ENCODE measurements at regions not wholly inside any gene's neighbourhood (a gene's known extent, or its start where the extent isn't known, plus 50 kb on each side); places are given as distances from the start of the nearest gene placed in this dataset.

DNA sequence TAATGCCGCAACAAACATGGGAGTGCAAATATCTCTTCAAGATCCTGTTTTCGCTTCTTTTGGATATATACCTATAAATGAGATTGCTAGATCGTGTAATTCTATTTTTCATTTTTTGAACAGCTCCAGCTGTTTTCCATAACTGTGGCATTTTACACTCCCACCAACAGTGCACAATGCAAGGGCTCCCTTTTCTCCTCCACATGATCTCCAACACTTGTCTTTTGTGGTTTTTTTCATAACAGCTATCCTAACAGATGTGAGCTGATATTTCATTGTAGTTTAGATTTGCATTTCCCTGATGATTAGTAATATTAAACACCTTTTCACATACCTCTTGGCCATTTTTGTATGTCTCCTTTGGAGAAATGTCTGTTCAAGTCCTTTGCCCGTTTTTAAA is 58.6 kb upstream of the TJP1 start:
- Histone ChIP-seq H3K36me3 (no peaks in the 10 kb centered on the region), H3K27me3 (no peaks in the 10 kb centered on the region), H3K4me3 (no peak overlapping the region), H3K27ac (no peak overlapping the region), H3K9me3 (ENCODE audit: low read depth) (no peaks in the 10 kb centered on the region), H3K4me1 (ENCODE audit: low read depth) (peaks cover 9% of the 10 kb centered on the region)
- DNase-seq (ENCODE audit: low read depth in 1 of 2, low spot score in 1 of 2) = no peak
- TF ChIP-seq, protein P1, sequence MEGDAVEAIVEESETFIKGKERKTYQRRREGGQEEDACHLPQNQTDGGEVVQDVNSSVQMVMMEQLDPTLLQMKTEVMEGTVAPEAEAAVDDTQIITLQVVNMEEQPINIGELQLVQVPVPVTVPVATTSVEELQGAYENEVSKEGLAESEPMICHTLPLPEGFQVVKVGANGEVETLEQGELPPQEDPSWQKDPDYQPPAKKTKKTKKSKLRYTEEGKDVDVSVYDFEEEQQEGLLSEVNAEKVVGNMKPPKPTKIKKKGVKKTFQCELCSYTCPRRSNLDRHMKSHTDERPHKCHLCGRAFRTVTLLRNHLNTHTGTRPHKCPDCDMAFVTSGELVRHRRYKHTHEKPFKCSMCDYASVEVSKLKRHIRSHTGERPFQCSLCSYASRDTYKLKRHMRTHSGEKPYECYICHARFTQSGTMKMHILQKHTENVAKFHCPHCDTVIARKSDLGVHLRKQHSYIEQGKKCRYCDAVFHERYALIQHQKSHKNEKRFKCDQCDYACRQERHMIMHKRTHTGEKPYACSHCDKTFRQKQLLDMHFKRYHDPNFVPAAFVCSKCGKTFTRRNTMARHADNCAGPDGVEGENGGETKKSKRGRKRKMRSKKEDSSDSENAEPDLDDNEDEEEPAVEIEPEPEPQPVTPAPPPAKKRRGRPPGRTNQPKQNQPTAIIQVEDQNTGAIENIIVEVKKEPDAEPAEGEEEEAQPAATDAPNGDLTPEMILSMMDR (IDR thresholded peaks at IDR 0.05; ENCODE audit: low read depth, low read length) = no peak

DNA sequence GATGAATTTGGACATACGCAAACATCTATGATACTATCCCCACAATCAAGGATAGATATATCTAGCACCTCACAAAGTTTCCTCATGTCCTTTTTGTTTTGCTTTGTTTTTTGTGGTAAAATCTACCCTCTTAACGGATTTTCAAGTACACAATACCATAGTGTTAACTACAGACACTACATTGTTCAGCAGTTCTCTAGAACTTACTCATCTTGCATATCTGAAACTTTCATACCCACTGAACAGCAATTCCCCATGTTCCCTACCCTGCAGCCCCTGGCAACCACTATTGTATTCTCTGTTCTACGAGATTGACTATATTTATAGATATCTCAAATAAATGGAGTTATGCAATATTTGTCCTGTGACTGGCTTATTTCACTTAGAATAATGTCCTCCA is 58.1 kb upstream of the TJP1 start:
- H3K9me3 ChIP-seq (ENCODE audit: low read depth) = no peaks in the 10 kb centered on the region
- TF ChIP-seq, protein P1 (IDR thresholded peaks at IDR 0.05; ENCODE audit: low read depth, low read length) = no peak
- no peaks in the 10 kb centered on the region for H3K27me3 ChIP-seq
- no peaks in the 10 kb centered on the region for H3K36me3 ChIP-seq
- DNase-seq (ENCODE audit: low read depth in 1 of 2, low spot score in 1 of 2) = no peak
- peaks cover 9% of the 10 kb centered on the region for H3K4me1 ChIP-seq (ENCODE audit: low read depth)
- no peak overlapping the region for H3K4me3 ChIP-seq
- H3K27ac ChIP-seq = no peak overlapping the region

DNA sequence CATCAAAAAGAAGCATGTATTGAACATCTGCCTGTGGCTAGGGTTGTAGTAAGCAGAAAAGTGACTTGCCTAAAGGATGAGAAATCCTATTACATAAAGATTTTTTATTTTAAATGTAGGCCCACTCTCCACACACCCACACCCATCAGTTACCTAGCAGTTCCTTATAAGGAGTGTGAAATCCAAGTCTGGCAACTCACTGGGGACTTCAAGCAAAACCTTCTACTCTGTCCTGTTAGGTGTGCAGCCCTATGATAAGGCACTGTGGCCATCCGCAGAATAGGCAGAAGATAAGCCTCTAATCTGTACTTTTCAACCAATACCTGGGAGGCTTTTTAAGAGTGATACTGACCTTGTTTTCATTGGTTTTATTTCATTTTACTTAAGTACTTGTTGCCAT is 52.7 kb upstream of the TJP1 start:
- Histone ChIP-seq H3K4me3 (no peak overlapping the region), H3K9me3 (ENCODE audit: low read depth) (no peaks in the 10 kb centered on the region), H3K36me3 (no peaks in the 10 kb centered on the region), H3K27me3 (no peaks in the 10 kb centered on the region), H3K4me1 (ENCODE audit: low read depth) (peaks cover 31% of the 10 kb centered on the region), H3K27ac (no peak overlapping the region)
- no peak for DNase-seq (ENCODE audit: low read depth in 1 of 2, low spot score in 1 of 2)
- TF ChIP-seq, protein P1 (IDR thresholded peaks at IDR 0.05; ENCODE audit: low read depth, low read length) = no peak

DNA sequence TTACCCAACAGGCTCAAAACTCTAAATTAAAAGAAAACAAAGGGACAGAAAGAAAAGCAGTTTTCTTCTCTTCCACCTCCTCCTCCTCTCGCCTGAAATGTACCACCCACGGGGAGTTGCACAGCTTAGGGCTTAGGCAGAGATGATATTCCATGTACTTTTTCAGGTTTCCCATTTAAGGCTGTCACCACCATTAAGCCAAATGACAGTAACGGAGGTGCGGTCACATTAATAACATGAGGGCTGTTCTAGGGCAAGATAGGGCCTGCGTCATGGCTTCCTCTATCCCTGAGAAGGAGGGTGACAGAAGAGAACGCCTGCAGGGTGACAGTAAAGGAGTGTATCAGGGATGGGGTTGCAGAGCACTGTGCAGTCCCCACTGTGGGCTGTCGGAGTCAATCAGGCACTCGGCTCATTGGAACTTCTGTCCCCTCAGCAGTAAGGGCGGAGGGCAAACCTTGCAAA is 51.7 kb upstream of the TJP1 start:
- no peak for DNase-seq (ENCODE audit: low read depth in 1 of 2, low spot score in 1 of 2)
- TF ChIP-seq, protein P1 (IDR thresholded peaks at IDR 0.05; ENCODE audit: low read depth, low read length) = no peak
- Histone ChIP-seq H3K27me3 (no peaks in the 10 kb centered on the region), H3K4me1 (ENCODE audit: low read depth) (peaks cover 32% of the 10 kb centered on the region), H3K27ac (peak overlapping the region; percentile 85), H3K36me3 (no peaks in the 10 kb centered on the region), H3K4me3 (no peak overlapping the region), H3K9me3 (ENCODE audit: low read depth) (no peaks in the 10 kb centered on the region)

GRCh38 chr15:29873264-29873663 is 51.0 kb upstream of the TJP1 start:
- Histone ChIP-seq H3K27me3 (no peaks in the 10 kb centered on the region), H3K36me3 (no peaks in the 10 kb centered on the region), H3K9me3 (ENCODE audit: low read depth) (no peaks in the 10 kb centered on the region), H3K4me3 (no peak overlapping the region), H3K27ac (peak overlapping the region; percentile 85), H3K4me1 (ENCODE audit: low read depth) (peaks cover 32% of the 10 kb centered on the region)
- no peak for DNase-seq (ENCODE audit: low read depth in 1 of 2, low spot score in 1 of 2)
- TF ChIP-seq, protein P1 (IDR thresholded peaks at IDR 0.05; ENCODE audit: low read depth, low read length) = no peak

GRCh38 chr15:29872716-29873115 is 50.4 kb upstream of the TJP1 start:
- Histone ChIP-seq H3K36me3 (no peaks in the 10 kb centered on the region), H3K4me1 (ENCODE audit: low read depth) (peaks cover 32% of the 10 kb centered on the region), H3K9me3 (ENCODE audit: low read depth) (no peaks in the 10 kb centered on the region), H3K4me3 (no peak overlapping the region), H3K27ac (peak overlapping the region; percentile 85), H3K27me3 (no peaks in the 10 kb centered on the region)
- no peak for DNase-seq (ENCODE audit: low read depth in 1 of 2, low spot score in 1 of 2)
- TF ChIP-seq, protein P1 (IDR thresholded peaks at IDR 0.05; ENCODE audit: low read depth, low read length) = no peak

Data from cardiac muscle cell (in vitro differentiated cells and primary cell).